Astrocyte of the cerebellum (primary cell): ENCODE measurements at regions not wholly inside any gene's neighbourhood (a gene's known extent, or its start where the extent isn't known, plus 50 kb on each side); places are given as distances from the start of the nearest gene placed in this dataset.

Source experiments
- DNase-seq: peaks from one replicate; pipeline ENCODE4 v3.0.0-alpha.2; 2011; ENCODE audit warnings: low read depth
- H3K4me3 ChIP-seq: 2 replicates; pipeline ENCODE4 v1.5.1; 2011; ENCODE audit warnings: mild to moderate bottlenecking, low read depth, low read length, moderate library complexity
- CTCF ChIP-seq: IDR thresholded peaks from 2 replicates; pipeline ENCODE4 v1.5.1; 2012; ENCODE audit warnings: low read length, low read depth, moderate library complexity, mild to moderate bottlenecking; ENCODE audit errors: missing control alignments
- in situ Hi-C: cut with HindIII; loops from 2 replicates; pipeline ENCODE4 v1.10.0; 2017; ENCODE audit warnings: low sequenced_read_pairs

- in situ Hi-C loops: no loop called here
- no peak for DNase-seq
- no peak for TF ChIP-seq CTCF
- H3K4me3 ChIP-seq: no peak overlapping the region
Observed at GRCh38 chr5:57035955-57036354, 84.0 kb upstream of the MIER3 start.

GRCh38 chr5:57036761-57037160, 84.8 kb upstream of the MIER3 start:
- no peak overlapping the region for H3K4me3 ChIP-seq
- no peak for TF ChIP-seq CTCF
- in situ Hi-C loops: no loop called here
- no peak for DNase-seq

DNA sequence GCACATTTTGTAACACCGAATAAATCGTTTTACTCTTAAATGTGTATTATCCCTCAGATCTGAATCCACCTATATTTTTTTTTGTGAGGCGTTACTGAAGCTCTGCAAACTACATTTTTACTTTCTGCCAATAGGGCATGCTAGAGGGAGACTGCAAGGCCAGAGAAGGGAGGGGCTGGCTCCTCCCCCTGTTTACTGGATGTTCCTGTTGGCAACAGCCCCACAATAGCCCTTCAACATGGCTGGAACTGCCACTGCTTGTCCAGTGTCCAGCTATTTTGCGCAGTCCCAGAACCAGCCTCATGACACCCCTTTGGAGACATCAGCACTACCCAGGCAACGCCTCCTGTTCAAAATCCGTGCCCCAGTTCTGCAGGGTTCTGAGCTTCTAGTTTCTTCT, 85.4 kb upstream of the MIER3 start:
- no peak for DNase-seq
- in situ Hi-C loops: no loop called here
- no peak overlapping the region for H3K4me3 ChIP-seq
- TF ChIP-seq CTCF: no peak

- H3K4me3 ChIP-seq: no peak overlapping the region
- no peak for DNase-seq
- no peak for TF ChIP-seq CTCF
- in situ Hi-C loops: no loop called here
Observed at GRCh38 chr5:57041570-57041969, 89.6 kb upstream of the MIER3 start.

- TF ChIP-seq CTCF: no peak
- no peak overlapping the region for H3K4me3 ChIP-seq
- DNase-seq: no peak
- in situ Hi-C loops: no loop called here
Observed at GRCh38 chr5:57042524-57042931, 90.6 kb upstream of the MIER3 start.

- DNase-seq: no peak
- in situ Hi-C loops: no loop called here
- TF ChIP-seq CTCF: no peak
- no peak overlapping the region for H3K4me3 ChIP-seq
Observed at GRCh38 chr5:57054135-57054534, 102.2 kb upstream of the MIER3 start.

GRCh38 chr5:57054671-57055070, 102.7 kb upstream of the MIER3 start:
- H3K4me3 ChIP-seq: no peak overlapping the region
- in situ Hi-C loops: no loop called here
- TF ChIP-seq CTCF: no peak
- DNase-seq: no peak
